H7 (cell line): ENCODE measurements at regions not wholly inside any gene's neighbourhood (a gene's known extent, or its start where the extent isn't known, plus 50 kb on each side); places are given as distances from the start of the nearest gene placed in this dataset.
"Not testable (repeated sequence)": the region's sequence is repeated elsewhere in the genome, so short reads cannot be mapped to it uniquely, and the experiment has no call there.

Experiments
- DNase-seq: peaks from one replicate; pipeline ENCODE4 v3.0.0; 2012
- H3K27me3 ChIP-seq: 2 replicates; pipeline ENCODE4 v1.6.0; 2011; ENCODE audit warnings: mild to moderate bottlenecking, low read length; ENCODE audit not compliant: control insufficient read depth, insufficient read depth
- H3K36me3 ChIP-seq: replicated peaks from 2 replicates; pipeline ENCODE4 v1.5.1; 2011; ENCODE audit warnings: low read length; ENCODE audit not compliant: control insufficient read depth, insufficient read depth
- H3K4me3 ChIP-seq: 2 replicates; pipeline ENCODE4 v1.5.1; 2011; ENCODE audit warnings: low read depth, mild to moderate bottlenecking, control low read depth, low read length, moderate library complexity; ENCODE audit not compliant: insufficient read depth

DNA sequence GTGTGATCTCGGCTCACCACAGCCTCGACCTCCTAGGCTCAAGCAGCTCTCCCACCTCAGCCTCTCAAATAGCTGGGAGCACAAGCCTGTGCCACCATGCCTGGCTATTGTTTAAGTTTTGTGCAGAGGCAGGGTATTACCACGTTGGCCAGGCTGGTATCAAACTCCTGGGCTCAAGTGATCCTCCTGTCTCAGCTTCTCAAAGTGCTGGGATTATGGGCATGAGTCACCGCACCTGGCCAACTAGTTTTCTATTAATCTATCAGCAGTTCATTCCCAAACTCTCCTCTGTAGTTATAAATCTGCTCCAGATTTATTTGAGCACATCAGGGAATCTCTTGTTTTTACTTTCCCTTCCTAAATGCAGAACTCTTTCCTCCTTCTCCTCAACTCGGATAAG is 443.8 kb downstream of the PRDM2 start:
- no peak overlapping the region for H3K4me3 ChIP-seq
- no peaks in the 10 kb centered on the region for H3K36me3 ChIP-seq
- H3K27me3 ChIP-seq = no peaks in the 10 kb centered on the region; the same call in 1 of the 2 replicates
- DNase-seq = no peak

DNA sequence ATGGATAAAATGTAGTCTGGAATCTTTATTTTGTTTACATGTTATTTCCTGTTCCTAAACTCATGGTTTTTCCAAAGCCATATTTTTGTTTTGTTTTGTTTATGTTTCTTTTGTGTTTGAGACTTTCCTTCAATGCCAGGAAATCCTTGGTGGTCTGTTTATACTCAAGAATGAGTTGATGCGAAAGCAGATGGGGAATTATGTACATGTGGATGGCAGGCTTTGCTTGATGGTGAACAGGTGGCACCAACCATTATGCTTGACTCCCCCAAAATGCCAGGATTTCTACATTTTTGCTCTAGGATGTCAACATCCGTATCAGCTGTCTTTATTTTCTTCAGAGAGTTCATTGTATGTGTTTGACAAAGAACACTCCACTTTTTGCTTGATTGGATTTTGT is 448.5 kb downstream of the PRDM2 start:
- Histone ChIP-seq H3K27me3 (no peaks in the 10 kb centered on the region), H3K4me3 (no peak overlapping the region)
- DNase-seq = no peak

DNA sequence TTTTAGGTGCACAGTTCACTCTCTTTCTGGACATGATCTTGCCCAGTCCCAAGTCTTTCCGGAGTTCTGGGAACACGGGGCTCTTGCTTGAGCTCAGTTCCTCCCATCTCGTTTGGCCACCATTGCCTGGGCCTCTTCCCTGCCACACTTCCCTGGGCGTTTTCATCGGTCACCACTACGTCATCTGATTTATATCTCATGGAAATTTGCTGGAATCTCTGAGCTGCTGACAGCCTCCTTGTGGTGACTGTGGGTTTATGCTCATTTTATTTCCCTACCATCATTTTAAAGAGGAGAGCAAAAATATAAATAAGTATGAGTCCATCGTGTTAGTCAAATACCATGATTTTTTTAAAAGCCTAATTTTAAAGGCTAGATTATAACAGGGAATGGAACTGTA is 449.1 kb upstream of the KAZN start:
- H3K36me3 ChIP-seq = no peaks in the 10 kb centered on the region
- no peaks in the 10 kb centered on the region for H3K27me3 ChIP-seq
- DNase-seq = peak; percentile 30
- H3K4me3 ChIP-seq = no peak overlapping the region

More for the DNA sequence above, 448.5 kb downstream of the PRDM2 start:
- H3K36me3 ChIP-seq = no peaks in the 10 kb centered on the region

DNA sequence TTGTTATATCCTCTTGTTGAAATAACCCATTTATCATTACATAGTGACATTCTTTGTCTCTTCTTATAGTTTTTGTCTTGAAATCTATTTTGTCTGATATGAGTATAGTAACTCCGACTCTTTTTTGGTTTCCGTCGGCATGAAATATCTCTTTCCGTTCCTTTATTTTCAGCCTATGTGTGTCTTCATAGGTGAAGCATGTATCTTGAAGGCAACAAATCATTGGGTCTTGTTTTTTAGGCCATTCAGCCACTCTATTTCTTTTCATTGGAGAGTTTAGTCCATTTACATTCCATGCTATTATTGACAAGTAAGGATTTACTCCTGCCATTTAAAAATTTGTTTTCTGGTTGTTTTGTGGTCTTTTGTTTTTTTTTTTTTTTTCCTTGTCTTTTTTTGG is 441.9 kb upstream of the KAZN start:
- no peak for DNase-seq
- Histone ChIP-seq H3K36me3 (no peaks in the 10 kb centered on the region), H3K4me3 (no peak overlapping the region), H3K27me3 (no peaks in the 10 kb centered on the region)

DNA sequence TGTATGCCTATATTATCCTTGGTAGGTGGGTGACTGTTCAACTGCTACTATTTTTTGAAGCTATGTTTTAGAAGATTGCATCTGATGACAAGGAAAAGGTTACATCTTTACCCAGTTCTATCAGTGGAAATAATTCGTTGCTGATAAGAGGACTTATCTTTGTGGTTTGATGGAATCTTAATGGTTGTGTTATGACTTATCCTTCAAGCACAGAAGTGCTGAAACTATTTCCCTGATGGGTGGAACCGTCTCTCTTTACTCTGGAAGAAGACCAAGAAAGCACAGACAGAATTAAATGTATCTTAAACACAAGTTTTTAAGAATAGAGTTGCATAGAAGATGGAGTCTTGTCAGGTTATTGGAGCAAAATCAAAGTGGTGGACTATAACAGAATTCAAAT is 437.7 kb upstream of the KAZN start:
- Histone ChIP-seq H3K4me3 (no peak overlapping the region), H3K27me3 (no peaks in the 10 kb centered on the region), H3K36me3 (no peaks in the 10 kb centered on the region)
- DNase-seq = no peak

DNA sequence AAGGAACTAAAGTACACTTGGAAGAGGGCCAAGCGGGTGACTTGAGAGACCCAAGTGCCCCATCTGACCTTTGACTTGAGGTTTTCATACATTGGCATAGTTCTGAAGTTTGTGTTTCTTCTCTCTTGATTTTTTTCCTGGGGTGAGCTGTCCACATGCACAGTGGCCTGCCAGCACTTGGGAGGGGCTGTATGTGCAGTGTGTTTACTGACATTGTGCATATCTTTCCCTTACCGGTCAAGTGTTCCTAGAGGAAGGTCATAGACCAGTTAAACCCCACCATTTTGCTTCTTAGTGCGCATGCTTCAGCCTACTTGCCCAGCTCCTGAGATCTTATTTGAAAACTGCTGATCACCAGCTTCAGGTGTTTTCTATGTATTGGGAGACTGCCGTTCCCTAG is 435.2 kb upstream of the KAZN start:
- Histone ChIP-seq H3K36me3 (no peaks in the 10 kb centered on the region), H3K27me3 (no peaks in the 10 kb centered on the region), H3K4me3 (no peak overlapping the region)
- DNase-seq = no peak

DNA sequence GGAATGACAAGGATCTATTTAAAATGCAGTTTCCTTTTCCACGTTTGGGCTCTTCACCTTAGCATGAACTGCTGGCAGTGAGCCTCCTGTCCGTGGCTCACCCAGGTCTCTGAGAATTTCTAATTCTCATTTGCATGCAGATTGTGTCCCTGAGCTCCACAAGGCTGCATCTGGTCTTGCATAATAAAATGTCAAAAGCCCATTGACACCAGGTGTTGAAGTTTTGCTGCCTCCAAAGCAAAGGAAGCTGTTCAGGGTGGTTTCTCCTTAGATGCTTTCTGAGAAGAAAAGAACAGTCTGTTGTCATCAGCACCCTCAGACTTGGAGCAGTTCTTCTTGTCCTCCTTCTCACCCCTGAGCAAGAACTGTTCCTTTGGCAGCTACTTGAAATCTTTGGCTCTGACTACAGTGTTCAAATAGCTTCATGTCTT is 433.1 kb upstream of the KAZN start:
- Histone ChIP-seq H3K36me3 (no peaks in the 10 kb centered on the region), H3K4me3 (no peak overlapping the region), H3K27me3 (no peaks in the 10 kb centered on the region)
- DNase-seq = peak; percentile 13

DNA sequence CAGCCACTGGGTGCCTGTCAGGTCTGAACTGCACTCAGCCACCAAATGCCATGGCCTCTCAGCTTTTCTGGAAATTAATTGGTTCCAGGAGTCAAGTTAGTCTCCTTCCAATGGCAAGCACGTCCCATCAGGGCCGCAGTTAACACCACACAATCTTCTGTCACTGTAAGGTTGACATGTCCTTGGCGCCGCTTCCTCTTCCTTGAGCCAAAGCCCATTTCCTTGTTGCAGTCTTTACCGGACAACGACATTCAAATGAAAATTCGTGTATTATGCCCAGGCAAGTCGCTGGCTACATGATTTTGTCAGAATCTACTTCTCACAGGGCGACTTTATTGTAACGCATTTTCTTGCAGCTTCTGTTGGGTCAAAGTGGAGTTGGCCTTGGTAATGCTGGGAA is 430.6 kb upstream of the KAZN start:
- Histone ChIP-seq H3K27me3 (no peaks in the 10 kb centered on the region), H3K4me3 (no peak overlapping the region), H3K36me3 (no peaks in the 10 kb centered on the region)
- DNase-seq = no peak

DNA sequence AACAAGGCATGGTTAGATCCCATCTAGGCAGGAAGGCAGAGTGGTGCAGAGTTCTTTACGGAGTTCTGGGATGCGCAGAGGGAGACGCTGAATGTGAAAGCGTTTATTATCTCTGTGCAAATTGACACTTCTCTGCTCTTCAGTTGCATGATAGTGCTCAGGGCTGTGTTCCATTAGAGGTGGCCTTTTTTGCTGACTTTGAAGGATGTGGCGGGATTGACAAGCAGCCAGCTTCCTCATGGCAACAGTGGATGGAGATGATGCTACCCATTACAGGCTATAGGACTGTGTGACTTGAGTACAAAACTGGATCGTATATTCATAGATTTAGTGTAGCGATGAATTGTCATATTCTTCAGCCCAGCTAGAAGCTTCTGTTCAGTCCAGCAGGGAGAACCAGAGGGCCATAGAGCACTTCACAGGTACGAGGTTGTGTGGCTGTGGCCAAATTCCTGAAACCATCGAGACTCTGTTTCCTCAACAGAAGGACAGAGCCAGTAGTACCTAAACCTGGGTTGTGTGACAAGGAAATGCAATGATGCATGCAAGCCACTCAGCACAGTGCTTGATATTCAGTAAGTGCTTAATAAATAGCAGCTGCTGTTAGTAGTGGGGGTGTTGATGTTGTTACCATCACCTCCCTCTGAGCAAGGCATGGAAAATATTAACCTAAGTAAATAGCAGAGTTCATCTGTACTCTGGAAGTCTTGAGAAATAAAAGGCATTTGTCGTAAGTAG is 430.0 kb upstream of the KAZN start:
- DNase-seq = no peak
- Histone ChIP-seq H3K27me3 (no peaks in the 10 kb centered on the region), H3K36me3 (no peaks in the 10 kb centered on the region), H3K4me3 (no peak overlapping the region)

DNA sequence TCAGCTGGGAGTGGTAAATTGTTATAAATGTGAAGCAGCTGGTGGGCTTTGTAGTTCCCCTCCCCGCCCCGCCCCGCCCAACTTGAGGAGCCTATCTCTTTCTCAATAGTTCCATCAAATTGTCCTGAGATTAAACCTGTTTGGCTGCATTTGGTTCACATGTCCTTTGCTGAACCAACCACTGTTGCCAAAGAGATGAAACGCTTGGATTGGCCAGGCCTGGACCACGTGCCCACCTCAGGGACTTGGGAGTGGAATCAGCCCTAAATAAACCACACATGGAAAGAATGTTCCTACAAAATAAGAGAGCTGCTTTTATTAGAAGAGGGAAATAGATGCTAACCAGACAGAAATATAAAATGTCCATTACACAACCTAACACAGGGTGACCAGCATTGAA is 424.9 kb upstream of the KAZN start:
- no peak for DNase-seq
- Histone ChIP-seq H3K36me3 (no peaks in the 10 kb centered on the region), H3K27me3 (peaks cover 1% of the 10 kb centered on the region; the same call in 1 of the 2 replicates), H3K4me3 (no peak overlapping the region)

DNA sequence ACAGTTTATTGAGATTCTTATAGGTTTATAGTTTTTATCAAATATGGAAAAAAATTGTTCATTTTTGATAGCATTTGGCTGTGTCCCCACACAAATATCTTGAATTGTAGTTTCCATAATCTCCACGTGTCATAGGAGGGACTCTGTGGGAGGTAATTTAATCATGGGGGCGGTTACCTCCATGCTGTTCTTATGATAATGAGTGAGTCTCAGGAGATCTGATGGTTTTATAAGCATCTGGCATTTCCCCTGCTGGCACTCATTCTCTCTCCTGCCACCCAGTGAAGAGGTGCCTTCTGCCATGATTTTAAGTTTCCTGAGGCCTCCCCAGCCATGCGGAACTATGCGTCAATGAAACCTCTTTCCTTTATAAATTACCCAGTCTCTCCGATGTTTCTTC is 420.6 kb upstream of the KAZN start:
- H3K4me3 ChIP-seq, H3K36me3 ChIP-seq, H3K27me3 ChIP-seq, DNase-seq: not testable (repeated sequence)

DNA sequence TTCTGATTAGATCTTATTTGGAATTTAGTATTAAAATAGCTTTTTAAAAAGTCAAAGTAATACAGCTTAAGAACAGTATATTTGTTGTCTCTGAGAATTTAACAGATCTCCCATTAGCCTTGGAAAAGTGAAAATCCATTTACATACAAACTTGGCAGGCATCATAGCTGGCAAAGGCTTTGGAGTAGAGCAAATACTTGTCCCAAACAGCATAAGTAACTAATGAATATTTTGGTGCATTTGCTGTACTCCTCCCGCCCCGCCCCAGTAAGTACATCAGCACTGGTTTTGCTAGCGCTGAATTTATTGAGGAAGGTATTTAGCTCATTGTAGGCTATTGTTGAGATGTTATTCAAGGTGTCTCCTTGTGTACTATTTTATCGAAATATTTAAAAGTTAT is 417.7 kb upstream of the KAZN start:
- DNase-seq = no peak
- H3K36me3 ChIP-seq = no peaks in the 10 kb centered on the region
- H3K4me3 ChIP-seq = no peak overlapping the region
- H3K27me3 ChIP-seq = peaks cover 2% of the 10 kb centered on the region

DNA sequence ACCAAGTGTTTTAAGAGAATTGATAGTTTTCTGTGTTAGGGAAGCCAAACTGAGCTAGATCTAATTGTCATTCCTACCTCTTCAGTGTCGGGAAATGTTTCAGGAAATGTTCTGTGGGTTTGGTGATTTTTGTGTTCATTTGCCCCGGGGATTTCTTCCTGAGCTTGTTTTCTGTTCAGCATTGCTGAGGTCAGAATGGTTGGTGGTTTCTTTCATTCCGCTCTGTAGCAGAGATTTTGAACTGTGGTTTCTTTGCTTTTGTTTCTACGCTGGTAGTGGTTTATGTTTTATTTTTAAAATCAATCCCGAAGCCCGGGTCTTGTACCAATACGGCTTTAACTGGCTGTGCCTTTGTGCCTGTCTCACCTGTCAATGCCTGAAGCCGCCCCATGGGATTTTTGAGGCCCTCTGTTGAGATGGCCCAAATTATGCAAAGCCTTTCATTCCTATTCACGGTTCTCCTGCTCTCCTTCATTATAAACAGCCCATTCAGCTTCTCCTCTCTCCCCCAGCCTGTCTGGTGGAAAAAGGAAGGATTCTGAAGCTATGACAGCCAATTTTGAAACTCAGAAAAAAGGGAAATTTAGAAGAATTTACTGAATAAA is 417.2 kb upstream of the KAZN start:
- no peaks in the 10 kb centered on the region for H3K36me3 ChIP-seq
- no peak for DNase-seq
- H3K4me3 ChIP-seq = no peak overlapping the region
- peaks cover 2% of the 10 kb centered on the region for H3K27me3 ChIP-seq

DNA sequence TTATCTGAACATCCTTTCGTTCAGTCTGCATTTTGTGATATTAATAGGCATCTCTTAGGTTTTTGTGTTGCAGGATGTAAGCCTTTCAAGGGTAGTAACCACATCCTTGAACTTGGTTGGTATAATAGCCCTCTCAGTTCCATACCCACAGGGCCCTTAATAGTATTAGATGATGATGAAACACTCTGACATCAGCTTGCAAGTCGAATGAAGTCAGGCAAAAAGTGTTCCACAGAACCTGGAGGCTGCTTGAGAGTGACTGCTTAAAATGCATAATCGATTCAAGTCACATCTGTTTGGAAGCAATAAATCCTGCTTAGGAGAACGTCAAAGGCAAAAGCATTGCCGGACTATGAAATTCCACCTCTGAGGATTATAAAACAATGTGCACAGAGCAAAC is 415.6 kb upstream of the KAZN start:
- Histone ChIP-seq H3K27me3 (peaks cover 2% of the 10 kb centered on the region), H3K4me3 (no peak overlapping the region), H3K36me3 (no peaks in the 10 kb centered on the region)
- no peak for DNase-seq

DNA sequence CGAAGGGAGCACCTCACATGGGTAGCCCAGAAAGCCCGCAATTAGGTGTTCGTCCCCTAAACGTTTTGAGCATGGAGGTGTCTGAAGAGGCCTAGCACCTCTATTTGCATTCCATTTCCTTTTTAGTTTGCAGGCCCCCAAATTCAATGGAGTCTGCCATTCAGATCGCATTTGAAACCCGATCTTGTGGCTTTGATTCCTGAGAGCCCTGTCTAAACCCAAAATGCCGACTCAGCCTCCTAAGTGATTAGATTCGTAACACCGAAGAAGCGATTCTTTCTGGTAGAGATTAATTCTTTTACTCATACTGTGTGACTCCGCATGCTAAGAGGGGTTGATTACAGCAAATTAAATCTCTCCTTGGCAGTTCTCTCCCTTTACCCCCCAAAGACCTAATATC is 415.2 kb upstream of the KAZN start:
- Histone ChIP-seq H3K36me3 (no peaks in the 10 kb centered on the region), H3K27me3 (peaks cover 2% of the 10 kb centered on the region), H3K4me3 (no peak overlapping the region)
- DNase-seq = no peak
